CD4-positive, alpha-beta T cell treated with Interleukin-17A for 4 hours (primary cell): ENCODE measurements at regions not wholly inside any gene's neighbourhood (a gene's known extent, or its start where the extent isn't known, plus 50 kb on each side); places are given as distances from the start of the nearest gene placed in this dataset.

Experiments
- DNase-seq: peaks from one replicate; pipeline ENCODE4 v3.0.0-alpha.2; 2020; ENCODE audit warnings: mixed read lengths

DNA sequence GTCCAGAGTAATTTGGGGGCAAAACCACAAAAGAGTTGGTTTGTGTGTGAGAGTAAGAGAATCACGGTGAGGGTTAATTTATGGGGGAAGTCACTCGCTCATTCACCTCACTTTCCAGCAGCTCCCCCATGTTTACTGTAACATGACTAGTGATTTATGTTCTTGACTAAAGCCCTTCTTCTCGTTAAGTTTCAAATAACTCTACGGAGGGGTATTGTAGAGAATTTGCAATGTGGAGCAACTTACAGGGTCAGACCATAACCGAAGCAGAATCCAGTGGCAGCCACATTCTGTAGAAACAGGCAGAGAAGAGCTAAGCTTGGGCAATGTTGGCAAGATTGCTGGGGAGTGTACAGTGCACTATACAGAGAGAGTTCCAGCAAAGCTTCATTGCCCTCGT is 760.6 kb downstream of the IRX1 start:
- no peak for DNase-seq

DNA sequence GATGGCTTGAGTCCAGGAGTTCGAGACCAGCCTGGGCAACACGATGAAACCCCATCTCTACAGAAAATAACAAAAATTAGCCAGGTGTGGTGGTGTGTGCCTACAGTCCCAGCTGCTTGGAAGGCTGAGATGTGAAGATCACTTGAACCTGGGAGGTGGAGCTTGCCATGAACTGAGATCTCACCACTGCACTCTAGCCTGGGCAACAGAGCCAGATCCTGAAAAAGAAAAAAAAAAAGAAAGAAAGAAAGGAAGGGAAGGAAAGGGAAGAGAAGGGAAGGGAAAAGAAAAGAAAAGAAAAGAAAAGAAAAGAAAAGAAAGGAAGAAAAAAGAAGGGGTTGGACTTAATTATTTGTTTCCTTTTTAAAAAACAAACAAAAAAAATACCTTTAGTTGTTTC is 764.2 kb downstream of the IRX1 start:
- DNase-seq = no peak

DNA sequence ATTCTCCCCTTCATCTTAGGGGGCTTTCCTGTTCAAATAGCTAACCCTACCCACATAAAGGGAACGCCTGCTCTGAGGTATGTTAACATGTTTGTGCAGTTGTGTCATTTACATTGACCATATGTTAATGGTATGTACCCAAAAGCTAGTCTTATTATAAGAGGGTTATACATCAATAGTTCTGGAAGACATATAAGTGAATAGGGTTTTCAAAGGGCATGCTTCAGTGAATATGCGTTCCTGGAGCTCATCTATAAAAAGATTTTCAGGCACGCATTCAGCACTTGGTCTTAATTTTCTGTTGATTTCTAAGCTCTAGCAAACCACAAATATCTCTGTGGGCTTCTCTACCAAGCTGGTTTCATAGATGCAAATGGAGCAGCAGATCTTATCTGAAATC is 766.1 kb downstream of the IRX1 start:
- no peak for DNase-seq

DNA sequence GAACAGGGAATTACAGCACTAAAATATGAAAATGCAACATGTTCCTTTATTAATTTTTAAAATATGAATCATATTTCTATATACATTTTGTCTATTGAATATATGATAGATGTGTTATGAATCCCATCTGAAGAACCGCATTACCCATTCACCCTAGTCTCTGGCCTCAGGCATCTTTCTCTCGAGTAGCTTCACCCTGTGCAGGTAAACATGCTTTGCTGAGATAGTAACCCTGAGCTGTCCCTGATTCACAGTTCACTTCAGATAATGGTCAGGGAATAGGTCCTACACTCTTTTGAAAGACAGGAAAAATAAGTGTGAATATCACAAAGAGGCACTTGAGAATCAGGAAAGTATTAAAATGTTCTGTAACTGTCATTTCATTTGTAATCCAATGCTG is 766.8 kb downstream of the IRX1 start:
- DNase-seq = no peak

DNA sequence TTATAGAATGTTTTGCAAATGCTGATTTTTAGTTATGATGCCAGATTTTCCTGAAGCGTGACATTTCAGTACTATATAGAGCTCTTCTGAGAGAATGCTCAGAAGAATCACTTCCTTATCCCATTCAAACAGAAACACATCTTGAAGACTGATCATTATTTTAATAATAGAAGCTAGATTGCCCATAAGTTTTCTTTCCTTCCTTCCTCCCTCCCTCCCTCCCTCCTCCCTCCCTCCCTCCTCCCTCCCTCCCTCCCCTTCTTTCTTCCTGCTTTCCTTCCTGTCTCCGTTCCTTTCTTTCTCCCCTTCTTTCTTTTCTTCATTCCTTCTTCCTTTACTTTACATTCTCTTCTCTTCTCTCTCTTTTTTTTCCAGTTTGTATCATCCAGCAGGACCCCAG is 767.4 kb downstream of the IRX1 start:
- DNase-seq = no peak

DNA sequence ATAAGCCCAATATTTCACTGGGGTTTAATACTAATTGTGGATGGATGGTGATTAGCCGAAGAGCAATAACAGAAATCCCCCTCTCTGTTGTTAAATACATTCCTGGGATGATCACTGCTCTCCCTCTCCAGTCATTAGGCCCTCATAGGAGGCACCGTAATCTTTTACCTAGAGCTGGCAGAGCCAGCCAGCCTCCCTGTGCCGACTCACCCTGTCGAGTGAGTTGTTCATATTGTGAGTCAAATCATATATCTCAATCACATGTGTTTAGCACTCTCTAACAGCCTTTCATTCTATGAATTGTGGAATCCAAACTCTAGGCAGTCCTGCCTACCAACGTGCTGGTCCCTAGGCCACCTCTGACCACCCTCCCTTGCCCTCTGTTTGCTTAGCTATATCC is 771.0 kb downstream of the IRX1 start:
- DNase-seq = no peak

DNA sequence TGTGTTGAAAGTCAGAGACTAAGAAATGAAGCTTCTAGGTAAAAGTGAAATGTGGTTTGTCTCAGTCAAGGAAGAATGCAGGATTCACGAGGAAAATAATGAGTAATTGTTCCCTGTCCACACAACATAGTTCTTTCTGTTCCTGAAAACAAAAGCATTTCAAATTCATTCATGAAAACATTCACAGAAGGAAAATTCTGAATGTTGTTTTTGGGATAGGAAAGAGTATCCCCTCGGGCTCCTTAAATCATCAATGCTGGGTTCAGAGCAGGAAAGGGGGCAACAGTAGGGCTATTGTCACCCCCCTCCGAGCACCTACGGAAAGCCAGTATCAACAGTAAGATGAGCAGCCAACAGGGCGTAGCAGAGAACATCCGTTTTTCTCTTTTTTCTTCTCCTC is 769.9 kb upstream of the ADAMTS16 start:
- DNase-seq = no peak

DNA sequence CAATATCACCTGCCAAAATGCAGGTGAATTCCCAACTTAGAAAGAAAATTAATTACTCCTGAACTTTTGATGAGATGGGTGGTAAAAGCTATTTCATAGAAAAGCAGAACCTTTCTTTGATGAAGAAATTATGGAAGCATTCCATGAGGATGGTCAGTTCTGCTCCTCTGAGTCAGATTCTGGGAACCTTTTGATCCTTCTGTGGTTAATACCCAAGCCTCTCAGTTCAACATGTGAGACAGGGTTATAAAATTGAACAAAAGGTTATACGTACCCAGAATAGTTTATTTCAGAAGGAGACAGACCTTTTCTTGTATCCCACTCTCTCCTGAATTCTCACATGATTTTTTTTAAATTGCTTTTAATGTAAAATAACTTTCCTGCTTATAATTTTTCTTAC is 767.6 kb upstream of the ADAMTS16 start:
- no peak for DNase-seq

DNA sequence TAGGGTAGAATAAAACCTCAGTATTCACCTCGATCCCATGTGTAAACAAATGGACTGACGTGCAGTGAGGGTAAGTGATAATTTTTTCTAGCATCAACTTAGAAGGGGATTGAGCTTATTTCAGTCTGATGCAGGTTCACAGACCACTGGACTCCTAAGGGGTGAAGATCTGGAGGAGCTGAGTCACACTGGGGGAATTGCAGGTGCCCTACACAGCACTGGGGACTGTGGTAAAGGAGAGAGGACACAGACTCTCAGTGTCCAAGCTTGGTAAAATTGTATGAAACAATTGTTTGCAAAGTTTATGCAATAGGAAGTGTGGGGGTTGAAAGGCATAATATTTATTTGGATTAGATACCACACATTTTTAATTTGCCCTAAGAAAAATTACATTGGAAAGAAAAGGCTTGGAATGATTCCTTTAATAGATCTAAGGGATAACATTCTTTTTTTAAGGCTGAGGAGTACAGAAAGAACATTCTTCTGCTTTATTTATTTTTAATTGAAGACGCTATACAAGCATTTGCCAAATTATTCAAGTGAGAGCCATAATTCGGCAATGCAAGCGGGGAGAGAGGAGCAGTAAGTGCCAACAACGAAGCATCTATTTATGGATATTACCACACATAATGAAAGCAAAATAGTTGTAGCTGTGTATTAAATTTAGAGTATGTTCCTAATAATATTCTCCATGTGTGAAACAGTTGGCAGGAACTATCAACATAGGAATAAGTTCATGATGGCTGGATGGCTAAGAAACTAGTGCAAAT is 766.9 kb upstream of the ADAMTS16 start:
- DNase-seq = no peak

DNA sequence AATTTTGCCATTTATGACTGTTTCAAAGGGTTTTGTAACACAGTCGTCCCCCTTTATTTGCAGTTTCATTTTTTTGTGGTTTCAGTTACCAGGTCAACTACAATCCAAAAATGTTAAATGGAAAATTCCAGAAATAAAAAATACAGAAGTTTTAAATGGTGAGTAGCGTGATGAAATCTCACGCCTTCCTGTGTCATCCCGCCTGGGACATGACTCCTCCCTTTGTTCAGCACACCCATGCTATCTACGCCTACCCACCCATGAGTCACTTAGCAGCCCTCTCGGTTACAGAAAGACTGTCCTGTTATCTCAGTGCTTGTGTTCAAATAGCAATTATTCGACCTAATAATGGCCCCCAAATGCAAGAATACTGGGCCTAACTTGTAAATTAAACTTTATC is 765.3 kb upstream of the ADAMTS16 start:
- DNase-seq = no peak

DNA sequence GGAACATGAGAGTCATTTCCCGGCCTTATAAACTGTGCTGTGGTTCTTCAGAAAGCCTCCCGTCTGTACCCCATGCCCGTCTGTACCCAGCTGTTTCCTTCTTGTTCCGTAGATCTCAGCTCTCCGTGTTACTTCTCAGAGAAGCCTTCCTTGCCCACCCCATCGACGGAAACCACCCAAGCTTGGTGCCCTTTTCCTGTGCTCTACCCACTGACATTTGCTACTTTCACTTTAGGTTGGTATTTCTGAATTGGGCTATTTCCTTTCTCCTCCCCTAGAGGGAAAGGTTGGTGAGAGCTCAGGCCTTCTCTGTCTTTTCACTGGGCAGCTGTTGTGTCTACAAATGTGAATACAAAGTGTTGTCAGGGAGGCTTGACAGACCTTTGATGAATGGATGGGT is 764.5 kb upstream of the ADAMTS16 start:
- no peak for DNase-seq

DNA sequence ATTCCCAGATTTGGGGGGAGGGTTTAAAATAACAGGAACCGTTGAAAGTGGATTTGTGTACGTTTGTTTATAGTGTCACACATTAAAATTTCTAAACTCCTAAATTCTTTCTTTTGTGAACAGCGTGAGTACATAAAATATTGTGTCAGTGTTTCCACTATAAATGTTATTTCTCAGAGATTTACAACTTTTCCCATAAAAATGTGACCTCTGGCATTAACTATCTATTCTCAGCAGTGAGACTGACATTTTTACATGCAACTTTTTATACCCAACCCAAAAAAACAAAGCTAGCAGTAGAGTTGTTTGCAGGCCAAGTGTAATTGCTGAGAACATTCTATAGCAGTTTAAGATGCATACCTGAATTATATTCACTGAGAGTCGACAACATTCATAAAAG is 757.0 kb upstream of the ADAMTS16 start:
- DNase-seq = no peak

DNA sequence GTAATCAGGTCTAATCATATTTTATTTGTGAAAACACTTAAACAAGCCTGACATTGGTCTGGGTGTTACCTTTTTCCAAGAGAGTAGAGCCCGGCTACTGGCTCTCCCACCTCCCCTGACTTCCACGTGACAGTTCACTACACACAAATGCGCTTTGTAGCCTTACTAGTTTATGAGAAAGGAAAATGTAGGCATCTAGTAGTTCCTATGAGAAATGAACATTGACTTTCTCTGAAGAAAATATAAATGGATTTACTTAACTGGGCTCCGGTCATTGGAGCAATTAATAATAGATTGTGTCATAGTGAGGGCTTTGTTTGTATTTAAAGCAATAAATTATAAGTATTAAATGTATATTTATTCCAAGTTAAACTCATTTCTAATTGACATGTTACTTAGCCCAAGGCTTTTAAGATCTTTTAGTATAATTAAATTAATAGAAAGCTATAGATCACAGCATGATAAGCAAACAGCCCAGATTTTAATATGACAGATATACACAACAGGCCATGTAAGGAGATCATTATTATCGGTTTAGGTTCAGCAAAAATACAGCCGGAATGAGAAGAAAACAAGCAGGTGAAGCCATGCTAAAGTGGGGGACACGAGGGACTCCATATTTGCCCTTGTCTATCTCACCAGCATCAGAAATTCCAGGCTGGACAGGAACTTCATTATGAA is 756.5 kb upstream of the ADAMTS16 start:
- no peak for DNase-seq

DNA sequence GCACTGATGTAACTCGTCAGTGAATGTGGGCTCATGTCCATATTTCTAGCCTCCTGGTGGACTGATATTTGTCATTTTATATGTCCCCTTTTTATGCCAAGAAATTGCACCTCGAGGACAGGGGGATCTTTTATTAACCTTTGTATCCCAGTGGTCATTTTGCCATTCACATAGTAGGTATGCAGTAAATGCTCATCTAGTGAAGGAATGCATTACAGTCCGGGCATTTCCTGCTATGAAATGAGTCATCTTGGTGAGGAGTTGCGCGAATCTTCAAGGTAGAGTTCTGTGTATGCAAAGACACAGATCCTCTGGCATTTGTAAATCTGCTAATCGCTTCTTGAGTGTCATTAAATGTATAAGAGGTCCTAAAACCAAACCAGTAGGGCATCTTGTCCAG is 755.5 kb upstream of the ADAMTS16 start:
- no peak for DNase-seq

DNA sequence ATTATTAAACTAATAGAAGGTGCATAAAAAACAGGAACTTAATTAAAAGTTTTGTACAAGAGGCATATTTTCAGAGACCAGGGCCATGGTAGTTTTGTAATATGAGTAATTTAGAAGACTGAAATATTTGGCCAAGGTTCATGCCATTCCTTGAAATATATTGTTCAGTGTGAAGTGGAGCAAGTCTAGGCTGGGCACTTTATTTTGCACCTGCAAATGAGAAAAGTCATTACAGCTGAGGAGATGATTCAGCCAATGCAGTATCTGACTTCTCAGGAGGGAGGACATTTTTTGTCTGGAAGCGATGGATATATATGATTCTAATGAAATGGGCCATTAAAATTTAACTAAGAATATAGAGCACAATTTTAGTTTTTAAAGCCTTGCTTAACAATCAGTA is 754.0 kb upstream of the ADAMTS16 start:
- no peak for DNase-seq

DNA sequence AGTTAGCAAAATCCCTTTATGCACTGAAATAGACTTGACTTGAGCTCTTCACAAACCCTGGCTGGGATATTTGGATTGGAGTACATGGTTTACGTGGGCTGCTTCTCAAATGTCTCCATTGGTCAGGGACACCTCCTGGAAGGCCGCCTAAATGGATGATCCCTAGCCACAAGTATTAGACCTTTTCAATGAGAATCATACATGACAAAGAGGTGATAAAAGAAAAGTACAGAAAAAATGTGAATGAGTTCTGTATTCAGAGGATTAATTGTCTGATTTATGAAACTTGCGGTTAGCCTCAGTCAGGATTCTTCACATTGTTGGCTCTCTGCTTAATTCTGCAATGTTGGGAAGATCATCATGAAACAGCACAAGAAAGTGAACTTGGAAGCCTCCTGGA is 752.8 kb upstream of the ADAMTS16 start:
- no peak for DNase-seq

DNA sequence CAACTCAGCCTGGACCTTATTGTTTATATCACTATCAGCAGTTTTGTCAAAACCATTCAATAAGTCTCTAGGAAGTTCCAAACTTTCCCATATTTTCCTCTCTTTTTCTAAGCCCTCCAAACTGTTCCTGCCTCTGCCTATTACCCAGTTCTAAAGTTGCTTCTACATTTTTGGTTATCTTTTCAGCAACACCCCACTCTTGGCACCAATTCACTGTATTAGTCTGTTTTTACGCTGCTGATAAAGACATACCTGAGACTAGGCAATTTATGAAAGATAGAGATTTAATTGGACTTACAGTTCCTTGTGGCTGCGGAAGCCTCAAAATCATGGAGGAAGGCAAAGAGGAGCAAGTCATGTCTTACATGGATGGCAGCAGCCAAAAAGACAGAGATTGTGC is 744.4 kb upstream of the ADAMTS16 start:
- DNase-seq = no peak

DNA sequence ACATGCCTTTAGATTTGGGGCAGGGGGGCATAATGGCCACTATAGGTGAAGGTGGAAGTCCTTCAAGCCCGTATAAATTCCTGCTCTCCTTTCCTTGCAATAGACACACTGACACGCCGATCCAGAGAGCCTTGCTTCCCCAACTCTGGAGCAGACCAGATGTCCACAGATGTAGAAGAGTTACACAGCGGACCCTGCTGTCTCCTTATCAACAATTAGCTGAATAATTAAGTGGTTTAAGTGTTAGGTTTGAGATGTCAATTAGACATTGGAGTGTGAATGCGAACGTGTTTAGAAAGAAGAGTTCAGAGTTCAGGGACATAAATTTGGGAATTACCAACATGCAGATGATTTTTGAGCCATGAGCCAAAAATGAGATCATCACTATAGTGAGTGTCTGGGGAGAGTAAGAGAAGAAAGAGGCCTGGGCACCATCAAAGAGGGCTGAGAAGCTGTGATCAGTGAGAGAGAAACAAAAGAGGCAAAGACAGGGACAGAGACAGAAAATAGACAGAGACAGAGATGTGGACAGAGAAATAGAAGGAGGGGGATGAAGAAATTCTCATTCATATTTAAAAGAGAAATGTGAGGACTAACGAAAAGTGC is 734.4 kb upstream of the ADAMTS16 start:
- no peak for DNase-seq

DNA sequence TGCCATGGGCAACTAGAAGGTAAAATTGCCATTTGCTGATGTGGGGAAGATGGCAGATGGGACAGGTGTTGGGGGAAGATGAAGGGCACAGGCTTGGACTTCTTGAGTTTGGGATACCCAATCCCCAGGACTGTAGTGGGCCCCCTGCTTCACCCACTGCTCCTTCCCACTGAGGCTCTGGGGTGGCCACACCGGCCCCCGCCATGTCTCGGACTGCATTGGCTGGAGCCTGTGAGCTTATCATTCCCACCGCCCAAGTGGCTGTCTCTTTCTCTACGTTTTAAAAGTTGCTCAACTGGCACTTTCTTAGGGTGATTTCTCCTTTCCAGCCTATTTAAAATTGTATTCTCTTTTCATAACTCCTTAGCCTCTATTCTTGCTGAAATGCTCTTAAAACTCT is 730.0 kb upstream of the ADAMTS16 start:
- no peak for DNase-seq

DNA sequence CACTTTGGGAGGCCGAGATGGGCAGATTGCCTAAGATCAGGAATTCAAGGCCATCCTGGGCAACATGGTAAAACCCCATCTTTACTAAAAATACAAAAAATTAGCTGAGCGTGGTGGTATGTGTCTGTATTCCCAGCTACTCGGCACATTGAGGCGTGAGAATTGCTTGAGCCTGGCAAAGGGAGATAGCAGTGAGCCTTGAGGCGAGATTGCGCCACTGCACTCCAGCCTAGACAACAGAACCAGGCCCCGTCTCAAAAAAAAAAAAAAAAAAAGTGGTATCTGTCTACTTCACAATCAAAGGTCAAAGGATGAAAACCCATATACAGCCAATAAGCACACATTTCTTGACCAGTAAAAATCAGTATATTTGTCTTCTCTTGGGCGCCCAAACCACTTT is 728.5 kb upstream of the ADAMTS16 start:
- no peak for DNase-seq

DNA sequence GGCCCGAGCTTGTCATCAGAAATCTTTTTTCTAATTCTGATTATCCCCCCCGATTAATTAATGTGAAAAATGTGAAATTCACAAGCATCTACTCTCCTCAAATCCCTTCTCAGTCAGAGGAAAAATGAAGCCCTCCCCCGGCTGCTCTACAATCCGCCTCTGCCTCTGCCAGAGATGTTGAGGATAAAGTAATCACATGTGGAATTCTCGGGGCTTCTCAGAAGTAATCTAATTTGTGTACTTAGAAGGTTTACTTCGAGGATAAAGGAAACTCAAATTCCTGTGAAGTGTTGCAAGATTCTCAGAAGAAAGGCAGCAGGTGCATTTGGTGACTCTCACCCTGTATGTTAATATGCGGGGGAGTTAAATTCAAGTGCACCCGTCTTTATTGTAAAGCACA is 726.1 kb upstream of the ADAMTS16 start:
- no peak for DNase-seq

DNA sequence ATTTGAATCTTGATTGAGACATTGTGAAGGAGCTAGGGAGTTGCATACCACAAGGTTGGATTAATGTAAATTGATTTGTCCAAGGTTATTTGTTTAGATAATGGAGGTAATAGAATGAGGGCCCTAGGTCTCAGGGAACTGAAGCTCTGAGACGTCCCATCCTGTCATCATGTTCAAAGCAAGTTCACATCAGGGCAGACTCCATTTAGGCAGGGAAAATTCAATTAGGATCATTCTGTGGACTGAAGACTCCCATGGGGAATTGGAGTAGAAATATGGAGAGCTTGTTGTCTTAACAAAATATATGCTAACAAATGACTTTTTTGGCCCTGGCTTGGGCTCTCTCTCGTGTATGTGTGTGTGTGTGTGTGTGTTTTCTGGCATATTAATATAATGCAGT is 722.0 kb upstream of the ADAMTS16 start:
- no peak for DNase-seq

DNA sequence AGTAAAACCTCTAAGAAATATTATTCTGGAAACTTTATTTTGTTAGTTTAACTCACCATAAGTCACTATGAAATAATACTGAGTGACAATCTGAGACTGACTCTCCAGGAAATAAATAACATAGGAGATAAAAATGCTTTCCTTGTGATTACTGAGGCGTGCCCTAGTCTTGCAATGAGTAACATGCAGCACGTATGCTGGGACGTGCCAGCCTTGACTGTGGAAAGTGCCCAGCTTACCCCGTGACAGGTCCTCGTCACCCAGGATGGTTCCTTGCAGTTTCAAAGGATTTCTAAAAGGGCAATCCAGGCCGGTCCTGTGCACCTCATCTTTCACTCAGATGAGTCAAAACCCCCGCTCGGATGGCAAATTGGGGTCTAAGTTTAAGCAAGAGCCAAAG is 720.8 kb upstream of the ADAMTS16 start:
- DNase-seq = no peak

DNA sequence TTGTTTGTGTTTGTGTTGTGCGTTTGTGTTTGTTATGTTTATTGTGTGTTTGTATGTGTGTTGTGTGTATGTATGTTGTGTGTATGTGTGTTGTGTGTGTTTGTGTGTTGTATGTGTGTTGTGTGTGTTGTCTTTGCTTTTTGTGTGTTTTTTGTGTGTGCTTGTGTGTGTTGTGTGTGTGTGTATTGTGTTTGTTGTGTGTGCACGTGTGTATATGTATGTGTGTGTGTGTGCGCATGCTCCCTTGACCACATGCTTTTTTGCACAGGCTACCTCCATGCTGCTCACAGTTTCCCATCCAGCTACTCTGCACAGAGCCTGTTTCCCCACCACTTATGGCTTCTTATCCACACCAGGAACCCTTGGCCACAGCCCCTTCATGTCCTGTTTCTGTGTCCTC is 720.0 kb upstream of the ADAMTS16 start:
- DNase-seq = no peak

DNA sequence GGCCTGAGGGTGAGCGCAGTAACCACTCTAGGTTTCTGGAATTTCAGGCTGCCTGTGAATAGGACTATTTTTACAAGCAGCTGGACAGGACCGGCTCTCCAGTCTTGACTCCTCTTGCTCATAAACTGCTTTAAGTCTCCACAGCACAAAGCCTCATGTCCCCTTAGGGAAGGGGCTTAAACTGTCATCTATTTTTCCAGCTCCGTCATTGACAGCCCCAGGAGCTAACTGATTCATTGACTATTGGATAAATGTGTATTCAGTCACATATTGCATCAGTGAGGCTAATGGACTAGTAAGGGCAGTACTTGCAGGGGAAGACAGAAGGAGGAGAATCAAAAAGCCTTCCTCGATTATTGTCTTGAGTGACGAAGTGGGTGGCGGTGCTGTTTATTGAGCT is 719.4 kb upstream of the ADAMTS16 start:
- no peak for DNase-seq
